NB4 (cell line): ENCODE measurements at regions not wholly inside any gene's neighbourhood (a gene's known extent, or its start where the extent isn't known, plus 50 kb on each side); places are given as distances from the start of the nearest gene placed in this dataset.

ENCODE experiments used
- DNase-seq: peaks from one replicate; pipeline ENCODE4 v3.0.0; 2010; ENCODE audit warnings: low read depth
- H3K4me3 ChIP-seq: one replicate; pipeline ENCODE4 v1.5.1; 2011; ENCODE audit warnings: mild to moderate bottlenecking, low read depth, low read length, moderate library complexity
- MAX ChIP-seq: IDR thresholded peaks from 2 replicates; pipeline ENCODE4 v1.6.1; 2011; ENCODE audit warnings: low read depth, low read length
- MYC ChIP-seq: IDR thresholded peaks from 2 replicates; pipeline ENCODE4 v1.6.1; 2011; ENCODE audit warnings: low read depth, low read length
- POLR2A ChIP-seq: IDR thresholded peaks from 2 replicates; pipeline ENCODE4 v1.6.1; 2011; ENCODE audit warnings: mild to moderate bottlenecking; ENCODE audit not compliant: insufficient read length; ENCODE audit errors: extremely low read depth
- TF ChIP-seq, protein P1 (sequence below): IDR thresholded peaks from one replicate; pipeline ENCODE4 v1.5.1; 2012; ENCODE audit warnings: low read depth, low read length

DNA sequence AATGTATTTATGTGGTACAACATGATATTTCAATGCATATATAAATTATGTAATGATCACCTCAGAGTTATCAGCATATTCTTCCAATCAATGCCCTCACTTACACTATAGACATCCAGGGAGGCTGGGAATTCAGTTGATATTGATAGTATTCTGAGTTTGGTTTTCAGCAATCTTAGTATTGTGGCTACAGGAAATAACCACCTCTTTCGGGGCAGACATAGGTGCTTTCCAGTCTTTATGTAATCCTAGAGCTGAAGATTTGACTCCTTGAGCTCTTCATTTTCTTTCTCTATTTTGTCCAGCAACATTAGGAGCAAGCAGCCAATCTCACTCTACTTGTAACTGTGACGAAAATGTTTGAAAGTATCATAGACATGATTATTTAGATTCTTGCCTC, 712.7 kb upstream of the KIRREL3 start:
- TF ChIP-seq MAX (no peak), MYC (no peak), POLR2A (no peak)
- TF ChIP-seq, protein P1, sequence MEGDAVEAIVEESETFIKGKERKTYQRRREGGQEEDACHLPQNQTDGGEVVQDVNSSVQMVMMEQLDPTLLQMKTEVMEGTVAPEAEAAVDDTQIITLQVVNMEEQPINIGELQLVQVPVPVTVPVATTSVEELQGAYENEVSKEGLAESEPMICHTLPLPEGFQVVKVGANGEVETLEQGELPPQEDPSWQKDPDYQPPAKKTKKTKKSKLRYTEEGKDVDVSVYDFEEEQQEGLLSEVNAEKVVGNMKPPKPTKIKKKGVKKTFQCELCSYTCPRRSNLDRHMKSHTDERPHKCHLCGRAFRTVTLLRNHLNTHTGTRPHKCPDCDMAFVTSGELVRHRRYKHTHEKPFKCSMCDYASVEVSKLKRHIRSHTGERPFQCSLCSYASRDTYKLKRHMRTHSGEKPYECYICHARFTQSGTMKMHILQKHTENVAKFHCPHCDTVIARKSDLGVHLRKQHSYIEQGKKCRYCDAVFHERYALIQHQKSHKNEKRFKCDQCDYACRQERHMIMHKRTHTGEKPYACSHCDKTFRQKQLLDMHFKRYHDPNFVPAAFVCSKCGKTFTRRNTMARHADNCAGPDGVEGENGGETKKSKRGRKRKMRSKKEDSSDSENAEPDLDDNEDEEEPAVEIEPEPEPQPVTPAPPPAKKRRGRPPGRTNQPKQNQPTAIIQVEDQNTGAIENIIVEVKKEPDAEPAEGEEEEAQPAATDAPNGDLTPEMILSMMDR: no peak
- H3K4me3 ChIP-seq: no peak overlapping the region
- DNase-seq: no peak

DNA sequence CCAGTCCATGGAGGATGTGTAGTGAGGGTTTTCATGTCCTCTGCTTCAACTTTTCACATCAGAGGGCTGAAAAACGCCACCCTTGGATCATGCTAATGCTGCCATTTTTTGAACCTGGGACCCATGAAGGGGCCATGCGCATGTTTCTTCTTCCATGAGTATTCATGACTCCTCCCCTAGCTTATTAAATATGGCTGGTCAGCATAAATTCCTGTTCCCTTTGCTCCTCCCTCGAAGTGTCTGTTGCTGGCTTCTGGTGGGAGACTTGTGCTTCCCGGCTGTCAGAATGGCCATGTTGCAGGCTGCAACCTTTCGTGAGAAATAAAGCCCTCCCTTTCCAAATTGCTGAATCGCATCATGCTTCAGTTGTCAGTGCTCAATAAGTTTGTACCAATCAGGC, 711.2 kb upstream of the KIRREL3 start:
- DNase-seq: no peak
- H3K4me3 ChIP-seq: no peak overlapping the region
- TF ChIP-seq, protein P1: no peak
- TF ChIP-seq MYC (no peak), POLR2A (no peak), MAX (no peak)

DNA sequence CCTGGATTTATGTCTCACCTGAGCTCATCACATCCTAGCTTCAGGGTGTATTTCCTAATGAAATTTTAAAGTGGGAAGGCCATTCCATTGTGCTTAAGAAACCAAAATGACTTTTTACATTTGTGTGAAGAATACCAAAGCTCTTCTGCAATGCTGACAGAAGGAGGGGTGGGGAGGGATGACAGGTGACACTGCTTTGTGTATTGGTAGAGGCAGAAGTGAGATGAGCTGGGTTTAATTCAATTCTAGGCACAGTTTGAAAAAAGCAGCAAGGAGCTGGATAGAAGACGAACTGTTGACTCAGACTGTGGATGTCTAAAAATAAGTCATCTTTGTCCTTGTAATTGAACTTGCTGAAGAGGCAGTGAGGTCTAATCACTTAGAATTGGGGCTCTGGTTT, 710.3 kb upstream of the KIRREL3 start:
- no peak for DNase-seq
- TF ChIP-seq, protein P1: no peak
- no peak for TF ChIP-seq POLR2A
- no peak for TF ChIP-seq MYC
- no peak for TF ChIP-seq MAX
- no peak overlapping the region for H3K4me3 ChIP-seq

DNA sequence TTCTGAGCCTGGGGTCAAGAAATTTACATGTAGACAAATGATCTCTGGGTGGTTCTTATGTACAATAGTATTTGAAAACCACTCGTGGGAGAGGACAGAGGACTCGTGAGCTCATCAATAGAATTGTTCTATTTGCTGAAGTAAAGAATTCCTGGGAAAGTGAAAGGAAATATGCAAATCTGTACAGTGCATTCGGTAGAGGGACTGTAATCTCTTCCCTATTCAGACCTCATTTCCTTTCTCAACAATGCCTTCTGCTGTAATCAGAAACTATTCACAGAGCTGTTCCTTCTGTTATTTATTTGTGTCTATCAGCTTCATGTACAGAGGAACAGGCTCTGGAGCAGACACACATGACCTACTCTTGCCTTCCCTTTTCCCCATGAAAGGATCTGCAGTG, 709.4 kb upstream of the KIRREL3 start:
- no peak overlapping the region for H3K4me3 ChIP-seq
- no peak for DNase-seq
- TF ChIP-seq MAX: no peak
- TF ChIP-seq, protein P1: no peak
- TF ChIP-seq POLR2A: no peak
- no peak for TF ChIP-seq MYC

- DNase-seq: no peak
- TF ChIP-seq, protein P1: no peak
- TF ChIP-seq POLR2A (no peak), MAX (no peak), MYC (no peak)
- H3K4me3 ChIP-seq: no peak overlapping the region
These were observed 693.1 kb upstream of the KIRREL3 start for GRCh38 chr11:127693686-127694085.

DNA sequence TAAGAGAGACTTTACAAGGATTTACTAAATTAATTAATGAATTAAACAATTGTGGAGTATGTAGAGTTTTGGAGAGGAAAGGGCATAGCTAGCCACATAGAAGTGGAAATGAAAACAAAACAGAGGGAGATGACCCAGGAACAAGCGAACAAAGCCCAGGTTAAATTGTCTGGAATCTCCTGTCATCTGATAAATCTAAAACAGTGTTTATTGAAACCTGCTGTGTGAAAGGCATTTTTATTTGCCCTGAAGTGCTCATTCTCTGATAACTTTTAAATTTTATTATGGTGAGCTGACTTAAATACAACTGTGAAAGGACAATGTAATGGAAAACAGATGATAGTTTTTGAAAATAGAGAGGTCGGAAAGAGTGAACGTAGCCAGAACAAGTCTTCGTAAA, 682.8 kb upstream of the KIRREL3 start:
- no peak for DNase-seq
- TF ChIP-seq, protein P1: no peak
- TF ChIP-seq MAX (no peak), POLR2A (no peak), MYC (no peak)
- H3K4me3 ChIP-seq: no peak overlapping the region
